ENCODE measurements at regions not wholly inside any gene's neighbourhood (a gene's known extent, or its start where the extent isn't known, plus 50 kb on each side); places are given as distances from the start of the nearest gene placed in this dataset.
A peak's percentile ranks its signal among the peaks of the same experiment; 100 is the strongest.

- DNase-seq (ENCODE audit: low read depth): no peak
- TF ChIP-seq CTCF (IDR thresholded peaks at IDR 0.05; ENCODE audit: control insufficient read depth, insufficient read depth, low read depth, low read length, missing control alignments): no peak
- no peak overlapping the region for H3K4me3 ChIP-seq (ENCODE audit: control insufficient read depth, low read depth, low read length)
Measured at GRCh38 chr5:8871446-8871845, 674.4 kb downstream of the SEMA5A start.

GRCh38 chr5:8875722-8876121, 670.2 kb downstream of the SEMA5A start:
- no peak for TF ChIP-seq CTCF (IDR thresholded peaks at IDR 0.05; ENCODE audit: control insufficient read depth, insufficient read depth, low read depth, low read length, missing control alignments)
- H3K4me3 ChIP-seq (ENCODE audit: control insufficient read depth, low read depth, low read length): no peak overlapping the region
- no peak for DNase-seq (ENCODE audit: low read depth)

GRCh38 chr5:8879248-8879647, 666.6 kb downstream of the SEMA5A start:
- TF ChIP-seq CTCF (IDR thresholded peaks at IDR 0.05; ENCODE audit: control insufficient read depth, insufficient read depth, low read depth, low read length, missing control alignments): no peak
- no peak overlapping the region for H3K4me3 ChIP-seq (ENCODE audit: control insufficient read depth, low read depth, low read length)
- no peak for DNase-seq (ENCODE audit: low read depth)

GRCh38 chr5:8884029-8884428, 661.8 kb downstream of the SEMA5A start:
- H3K4me3 ChIP-seq (ENCODE audit: control insufficient read depth, low read depth, low read length): no peak overlapping the region
- peak; percentile 38 for TF ChIP-seq CTCF (IDR thresholded peaks at IDR 0.05; ENCODE audit: control insufficient read depth, insufficient read depth, low read depth, low read length, missing control alignments)
- no peak for DNase-seq (ENCODE audit: low read depth)

GRCh38 chr5:8892926-8893325, 652.9 kb downstream of the SEMA5A start:
- TF ChIP-seq CTCF (IDR thresholded peaks at IDR 0.05; ENCODE audit: control insufficient read depth, insufficient read depth, low read depth, low read length, missing control alignments): no peak
- no peak for DNase-seq (ENCODE audit: low read depth)

GRCh38 chr5:8894031-8894430, 651.8 kb downstream of the SEMA5A start:
- H3K4me3 ChIP-seq (ENCODE audit: control insufficient read depth, low read depth, low read length): no peak overlapping the region
- no peak for TF ChIP-seq CTCF (IDR thresholded peaks at IDR 0.05; ENCODE audit: control insufficient read depth, insufficient read depth, low read depth, low read length, missing control alignments)
- DNase-seq (ENCODE audit: low read depth): no peak

More at GRCh38 chr5:8892926-8893325, 652.9 kb downstream of the SEMA5A start:
- no peak overlapping the region for H3K4me3 ChIP-seq (ENCODE audit: control insufficient read depth, low read depth, low read length)

GRCh38 chr5:8895062-8895461, 650.8 kb downstream of the SEMA5A start:
- DNase-seq (ENCODE audit: low read depth): no peak
- H3K4me3 ChIP-seq (ENCODE audit: control insufficient read depth, low read depth, low read length): no peak overlapping the region
- TF ChIP-seq CTCF (IDR thresholded peaks at IDR 0.05; ENCODE audit: control insufficient read depth, insufficient read depth, low read depth, low read length, missing control alignments): no peak
